Tibial nerve (tissue), 4 donors: ENCODE measurements at regions not wholly inside any gene's neighbourhood (a gene's known extent, or its start where the extent isn't known, plus 50 kb on each side); places are given as distances from the start of the nearest gene placed in this dataset.

Experiments used
- DNase-seq, 2 donors: peaks; one replicate each; pipeline ENCODE4 v3.0.0-alpha.2; 2019; ENCODE audit warnings: low spot score in 2 of 2
- H3K27ac ChIP-seq, 4 donors: fragments of 200-600 bp; sonication (generic) in 3 of 4; one replicate each; pipeline ENCODE4 v1.5.1; 2017 to 2019; ENCODE audit warnings: mild to moderate bottlenecking in 1 of 4
- H3K27me3 ChIP-seq, 2 donors: fragments of 200-600 bp; sonication (generic) in 1 of 2; one replicate each; pipeline versions ENCODE4 v1.5.1 to v1.6.0; 2017 to 2019
- H3K36me3 ChIP-seq, 3 donors: fragments of 200-600 bp; sonication (generic); one replicate each; pipeline ENCODE4 v1.5.1; 2018 to 2019
- H3K4me1 ChIP-seq, 4 donors: fragments of 200-600 bp; sonication (generic) in 3 of 4; one replicate each; pipeline ENCODE4 v1.5.1; 2017 to 2019
- H3K4me3 ChIP-seq, 4 donors: fragments of 200-600 bp; sonication (generic) in 3 of 4; one replicate each; pipeline ENCODE4 v1.5.1; 2017 to 2019; ENCODE audit warnings: mild to moderate bottlenecking in 1 of 4, moderate library complexity in 1 of 4
- H3K9me3 ChIP-seq, 4 donors: fragments of 200-600 bp; sonication (generic) in 3 of 4; one replicate each; pipeline ENCODE4 v1.5.1; 2017 to 2019
- EP300 ChIP-seq, 2 donors: sonication (generic); formaldehyde crosslinking; IDR thresholded peaks; one replicate each; pipeline ENCODE4 v1.6.1; 2017; ENCODE audit warnings: antibody characterized with exemption in 2 of 2, mild to moderate bottlenecking in 1 of 2
- POLR2A ChIP-seq, 2 donors: fragments of 450-650 bp; IDR thresholded peaks; one replicate each; pipeline ENCODE4 v1.6.1; 2017; ENCODE audit warnings: antibody characterized with exemption in 2 of 2, mild to moderate bottlenecking in 2 of 2, moderate library complexity in 2 of 2
- WGBS, 2 donors: methylation state at CpG; one replicate each; pipeline ENCODE4 v1.1.5; 2018; 5-methylcytosine and 5-hydroxymethylcytosine counted together
- TF ChIP-seq, protein P1 (sequence below), 5 experiments: fragments of 200-600 bp in 3 of 5; fragments of 450-650 bp in 2 of 5; sonication (generic) in 3 of 5; IDR thresholded peaks; one replicate each; pipeline ENCODE4 v1.5.1; 2016 to 2019; ENCODE audit warnings: antibody characterized with exemption in 5 of 5, mild to moderate bottlenecking in 3 of 5, moderate library complexity in 2 of 5

DNA sequence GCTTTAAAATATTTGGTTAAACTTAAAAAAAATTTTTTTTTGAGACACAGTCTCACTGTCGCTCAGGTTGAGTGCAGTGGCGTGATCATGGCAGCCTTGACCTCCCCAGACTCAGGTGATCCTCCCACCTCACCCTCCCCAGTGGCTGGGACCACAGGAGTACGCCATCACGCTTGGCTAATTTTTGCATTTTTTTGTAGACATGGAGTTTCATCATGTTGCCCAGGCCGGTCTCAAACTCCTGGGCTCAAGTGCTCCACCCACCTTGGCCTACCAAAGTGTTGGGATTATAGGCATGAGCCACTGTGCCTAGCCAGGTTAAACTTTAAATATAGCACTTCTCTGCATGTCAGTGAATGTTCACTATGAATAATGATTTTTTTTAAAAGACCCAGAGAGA, 224.5 kb upstream of the RFX3 start:
- no peaks in the 10 kb centered on the region for H3K36me3 ChIP-seq
- peaks cover 0 to 42% (median 12%) of the 10 kb centered on the region in 4 donors for H3K4me1 ChIP-seq
- peak overlapping the region in 2 of 4 donors; percentile 78 to 80 for H3K27ac ChIP-seq
- TF ChIP-seq POLR2A (IDR thresholded peaks at IDR 0.05), result no peak
- TF ChIP-seq, protein P1, sequence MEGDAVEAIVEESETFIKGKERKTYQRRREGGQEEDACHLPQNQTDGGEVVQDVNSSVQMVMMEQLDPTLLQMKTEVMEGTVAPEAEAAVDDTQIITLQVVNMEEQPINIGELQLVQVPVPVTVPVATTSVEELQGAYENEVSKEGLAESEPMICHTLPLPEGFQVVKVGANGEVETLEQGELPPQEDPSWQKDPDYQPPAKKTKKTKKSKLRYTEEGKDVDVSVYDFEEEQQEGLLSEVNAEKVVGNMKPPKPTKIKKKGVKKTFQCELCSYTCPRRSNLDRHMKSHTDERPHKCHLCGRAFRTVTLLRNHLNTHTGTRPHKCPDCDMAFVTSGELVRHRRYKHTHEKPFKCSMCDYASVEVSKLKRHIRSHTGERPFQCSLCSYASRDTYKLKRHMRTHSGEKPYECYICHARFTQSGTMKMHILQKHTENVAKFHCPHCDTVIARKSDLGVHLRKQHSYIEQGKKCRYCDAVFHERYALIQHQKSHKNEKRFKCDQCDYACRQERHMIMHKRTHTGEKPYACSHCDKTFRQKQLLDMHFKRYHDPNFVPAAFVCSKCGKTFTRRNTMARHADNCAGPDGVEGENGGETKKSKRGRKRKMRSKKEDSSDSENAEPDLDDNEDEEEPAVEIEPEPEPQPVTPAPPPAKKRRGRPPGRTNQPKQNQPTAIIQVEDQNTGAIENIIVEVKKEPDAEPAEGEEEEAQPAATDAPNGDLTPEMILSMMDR (IDR thresholded peaks at IDR 0.05), result no peak
- no peak for TF ChIP-seq EP300 (IDR thresholded peaks at IDR 0.05)
- no peaks in the 10 kb centered on the region for H3K9me3 ChIP-seq
- 79 to 85% methylated on average over 5 of the region's 5 CpGs for WGBS, 2 donors
- no peaks in the 10 kb centered on the region for H3K27me3 ChIP-seq
- DNase-seq, result no peak
- H3K4me3 ChIP-seq, result no peak overlapping the region

DNA sequence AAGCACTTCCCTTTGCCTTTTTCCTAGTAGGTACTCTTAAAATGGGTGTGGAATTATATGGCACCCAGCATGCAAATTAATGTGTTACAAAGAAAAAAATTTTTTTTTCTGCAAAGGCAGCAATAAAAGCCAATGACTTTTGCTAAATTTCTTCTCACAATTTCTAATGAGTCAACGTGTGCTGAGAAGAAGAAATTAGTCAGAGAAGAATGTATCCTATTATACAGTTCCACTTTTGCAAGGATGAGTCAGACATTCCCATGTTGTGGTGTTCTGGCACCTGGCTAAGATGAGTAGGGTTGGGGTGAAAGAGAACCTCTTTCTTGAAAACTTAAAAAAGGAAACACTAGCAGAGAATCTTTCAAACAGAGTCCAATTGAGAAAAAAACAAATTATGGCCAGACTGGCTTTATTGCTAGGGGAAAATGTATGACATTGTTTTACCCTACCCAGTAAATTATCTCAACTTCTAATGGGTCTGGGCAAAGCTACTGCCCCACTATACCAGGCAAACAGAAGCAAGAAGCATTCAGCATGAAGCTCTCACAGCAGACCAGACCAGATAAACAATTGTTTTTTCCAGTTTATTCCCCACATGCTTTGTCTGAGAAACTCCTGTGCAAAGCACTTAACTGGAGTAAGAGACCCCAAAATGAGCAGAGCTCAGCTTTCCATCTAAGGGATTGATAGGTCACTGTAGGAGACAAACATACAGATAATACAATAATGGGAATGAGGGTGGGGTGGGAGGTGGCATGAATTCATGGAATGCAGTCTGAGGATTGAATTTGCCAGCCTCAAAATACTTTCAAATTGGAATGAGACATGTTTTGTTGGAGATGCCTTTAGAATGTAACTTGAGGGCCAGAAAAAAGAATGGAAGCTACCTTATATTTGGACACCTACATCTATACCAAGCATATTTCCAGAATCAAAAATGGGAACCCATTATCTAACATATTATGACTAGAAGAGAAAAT, 220.8 kb upstream of the RFX3 start:
- TF ChIP-seq, protein P1 (IDR thresholded peaks at IDR 0.05), result no peak
- no peak for TF ChIP-seq POLR2A (IDR thresholded peaks at IDR 0.05)
- no peak for TF ChIP-seq EP300 (IDR thresholded peaks at IDR 0.05)
- H3K36me3 ChIP-seq, result no peaks in the 10 kb centered on the region
- DNase-seq, result no peak
- no peak overlapping the region for H3K4me3 ChIP-seq
- H3K27ac ChIP-seq, result peak overlapping the region in 1 of 4 donors; percentile 5
- 8 to 11% methylated on average over 1 of the region's 1 CpG for WGBS, 2 donors
- no peaks in the 10 kb centered on the region for H3K9me3 ChIP-seq
- peaks cover 0 to 34% (median 12%) of the 10 kb centered on the region in 4 donors for H3K4me1 ChIP-seq
- no peaks in the 10 kb centered on the region for H3K27me3 ChIP-seq

DNA sequence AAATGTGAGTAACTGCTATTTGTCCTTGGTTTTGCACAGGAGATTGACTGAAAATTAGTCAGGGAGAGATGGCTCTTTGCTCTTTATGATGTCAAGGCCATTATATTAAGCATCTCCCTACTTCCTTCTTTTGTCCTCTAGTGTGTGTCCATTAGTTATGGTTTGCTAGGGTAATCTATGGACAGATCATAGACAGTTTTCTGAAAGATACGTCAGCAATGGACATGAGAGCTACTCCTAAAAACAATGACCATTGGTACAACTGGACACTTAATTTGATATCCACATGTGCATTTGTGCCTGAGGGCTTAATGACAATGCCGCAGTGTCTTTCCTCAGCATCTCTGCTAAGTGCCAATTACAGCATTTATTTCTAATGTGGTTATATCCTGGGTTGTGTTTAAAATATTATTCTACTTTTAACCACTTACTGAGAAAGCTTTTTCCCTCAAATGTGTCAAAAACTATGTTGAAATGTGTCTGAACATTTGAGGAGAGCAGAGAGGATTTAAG, 218.2 kb upstream of the RFX3 start:
- WGBS, 2 donors, result 82 to 83% methylated on average over 2 of the region's 2 CpGs
- no peak for DNase-seq
- H3K27me3 ChIP-seq, result no peaks in the 10 kb centered on the region
- H3K9me3 ChIP-seq, result no peaks in the 10 kb centered on the region
- H3K27ac ChIP-seq, result no peak overlapping the region
- no peak overlapping the region for H3K4me3 ChIP-seq
- no peaks in the 10 kb centered on the region for H3K36me3 ChIP-seq
- H3K4me1 ChIP-seq, result peaks cover 0 to 13% (median 5%) of the 10 kb centered on the region in 4 donors
- TF ChIP-seq EP300 (IDR thresholded peaks at IDR 0.05) (no peak), POLR2A (IDR thresholded peaks at IDR 0.05) (no peak)
- TF ChIP-seq, protein P1 (IDR thresholded peaks at IDR 0.05), result no peak

DNA sequence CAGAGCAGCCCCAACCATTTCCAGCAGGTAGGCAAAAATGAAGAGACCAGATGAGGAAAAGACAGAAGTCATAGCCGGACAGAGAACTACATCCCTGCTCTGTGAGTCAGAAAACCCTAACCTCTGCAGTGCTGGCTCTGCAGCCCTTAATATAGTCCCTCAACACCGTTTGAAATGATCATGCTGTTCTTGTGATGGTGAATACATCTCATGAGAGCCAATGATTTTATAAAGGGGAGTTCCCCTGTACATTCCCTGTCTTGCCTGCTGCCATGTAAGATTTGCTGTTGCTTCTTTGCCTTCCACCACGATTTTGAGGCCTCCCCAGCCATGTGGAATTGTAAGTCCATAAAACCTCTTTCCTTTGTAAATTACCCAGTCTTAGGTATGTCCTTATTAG, 216.8 kb upstream of the RFX3 start:
- Histone ChIP-seq H3K36me3 (no peaks in the 10 kb centered on the region), H3K4me3 (no peak overlapping the region), H3K4me1 (peaks cover 0 to 13% (median 5%) of the 10 kb centered on the region in 4 donors), H3K27ac (no peak overlapping the region), H3K9me3 (no peaks in the 10 kb centered on the region), H3K27me3 (no peaks in the 10 kb centered on the region)
- DNase-seq, result no peak
- TF ChIP-seq, protein P1 (IDR thresholded peaks at IDR 0.05), result no peak
- no peak for TF ChIP-seq EP300 (IDR thresholded peaks at IDR 0.05)
- no peak for TF ChIP-seq POLR2A (IDR thresholded peaks at IDR 0.05)
- 72 to 78% methylated on average over 3 of the region's 3 CpGs for WGBS, 2 donors

DNA sequence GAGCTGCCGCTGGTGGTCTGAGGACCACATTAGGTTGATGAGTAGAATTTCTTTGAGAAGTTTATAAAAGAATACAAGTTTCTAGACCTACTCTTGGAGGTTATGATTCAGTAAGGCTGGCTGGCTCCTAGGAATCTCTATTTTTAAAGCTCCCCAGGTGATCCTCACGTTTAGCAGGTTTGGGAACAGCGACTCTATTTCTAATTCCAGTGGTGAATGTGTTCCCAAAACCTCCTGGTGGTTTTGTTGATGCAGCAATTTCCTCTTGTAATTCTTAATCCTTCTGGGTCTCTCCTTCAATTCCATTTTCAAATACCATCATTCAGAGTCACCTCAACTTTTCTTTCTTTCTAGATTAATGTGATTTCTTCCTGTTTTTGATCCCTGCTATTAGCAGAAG, 215.9 kb upstream of the RFX3 start:
- no peak overlapping the region for H3K4me3 ChIP-seq
- H3K27me3 ChIP-seq, result no peaks in the 10 kb centered on the region
- no peak for DNase-seq
- H3K27ac ChIP-seq, result no peak overlapping the region
- H3K36me3 ChIP-seq, result no peaks in the 10 kb centered on the region
- no peak for TF ChIP-seq EP300 (IDR thresholded peaks at IDR 0.05)
- TF ChIP-seq, protein P1 (IDR thresholded peaks at IDR 0.05), result no peak
- TF ChIP-seq POLR2A (IDR thresholded peaks at IDR 0.05), result no peak
- 82 to 83% methylated on average over 3 of the region's 3 CpGs for WGBS, 2 donors
- peaks cover 0 to 10% (median 4%) of the 10 kb centered on the region in 4 donors for H3K4me1 ChIP-seq
- no peaks in the 10 kb centered on the region for H3K9me3 ChIP-seq
